ENCODE measurements at regions not wholly inside any gene's neighbourhood (a gene's known extent, or its start where the extent isn't known, plus 50 kb on each side); places are given as distances from the start of the nearest gene placed in this dataset.

GRCh38 chr4:58766763-58767162 lies 1656.6 kb upstream of the IGFBP7 start:
- H3K4me1 ChIP-seq (ENCODE audit: control insufficient read depth, insufficient read depth, low read length), result no peaks in the 10 kb centered on the region
- no peaks in the 10 kb centered on the region for H3K27me3 ChIP-seq (ENCODE audit: control insufficient read depth, insufficient read depth, low read length)
- H3K4me2 ChIP-seq (ENCODE audit: low read length), result no peak overlapping the region
- no peaks in the 10 kb centered on the region for H3K36me3 ChIP-seq (ENCODE audit: insufficient read depth, low read length)
- no peak overlapping the region for H3K9ac ChIP-seq (ENCODE audit: low read depth, low read length)
- H3K9me3 ChIP-seq (replicated peaks; ENCODE audit: low read length), result no peaks in the 10 kb centered on the region
- no peak overlapping the region for H3K4me3 ChIP-seq (ENCODE audit: low read length)

- H3K4me3 ChIP-seq (ENCODE audit: low read length), result no peak overlapping the region
Observed at GRCh38 chr4:58761563-58761962, 1651.4 kb upstream of the IGFBP7 start.

GRCh38 chr4:58760737-58761136 lies 1650.6 kb upstream of the IGFBP7 start:
- Histone ChIP-seq H3K4me1 (ENCODE audit: control insufficient read depth, insufficient read depth, low read length) (no peaks in the 10 kb centered on the region), H3K9ac (ENCODE audit: low read depth, low read length) (no peak overlapping the region), H3K27me3 (ENCODE audit: control insufficient read depth, insufficient read depth, low read length) (no peaks in the 10 kb centered on the region), H3K4me2 (ENCODE audit: low read length) (no peak overlapping the region), H3K4me3 (ENCODE audit: low read length) (no peak overlapping the region), H3K9me3 (replicated peaks; ENCODE audit: low read length) (no peaks in the 10 kb centered on the region), H3K36me3 (ENCODE audit: insufficient read depth, low read length) (no peaks in the 10 kb centered on the region)

More at GRCh38 chr4:58761563-58761962, 1651.4 kb upstream of the IGFBP7 start:
- Histone ChIP-seq H3K27me3 (ENCODE audit: control insufficient read depth, insufficient read depth, low read length) (no peaks in the 10 kb centered on the region), H3K9me3 (replicated peaks; ENCODE audit: low read length) (no peaks in the 10 kb centered on the region), H3K4me1 (ENCODE audit: control insufficient read depth, insufficient read depth, low read length) (no peaks in the 10 kb centered on the region), H3K36me3 (ENCODE audit: insufficient read depth, low read length) (no peaks in the 10 kb centered on the region), H3K9ac (ENCODE audit: low read depth, low read length) (no peak overlapping the region), H3K4me2 (ENCODE audit: low read length) (no peak overlapping the region)

GRCh38 chr4:58760100-58760499 lies 1649.9 kb upstream of the IGFBP7 start:
- H3K27me3 ChIP-seq (ENCODE audit: control insufficient read depth, insufficient read depth, low read length), result no peaks in the 10 kb centered on the region
- no peak overlapping the region for H3K4me2 ChIP-seq (ENCODE audit: low read length)
- H3K36me3 ChIP-seq (ENCODE audit: insufficient read depth, low read length), result no peaks in the 10 kb centered on the region
- H3K4me3 ChIP-seq (ENCODE audit: low read length), result no peak overlapping the region
- no peaks in the 10 kb centered on the region for H3K9me3 ChIP-seq (replicated peaks; ENCODE audit: low read length)
- no peaks in the 10 kb centered on the region for H3K4me1 ChIP-seq (ENCODE audit: control insufficient read depth, insufficient read depth, low read length)
- H3K9ac ChIP-seq (ENCODE audit: low read depth, low read length), result no peak overlapping the region

- H3K9ac ChIP-seq (ENCODE audit: low read depth, low read length), result no peak overlapping the region
- H3K27me3 ChIP-seq (ENCODE audit: control insufficient read depth, insufficient read depth, low read length), result no peaks in the 10 kb centered on the region
- H3K4me2 ChIP-seq (ENCODE audit: low read length), result no peak overlapping the region
- no peak overlapping the region for H3K4me3 ChIP-seq (ENCODE audit: low read length)
- no peaks in the 10 kb centered on the region for H3K9me3 ChIP-seq (replicated peaks; ENCODE audit: low read length)
- H3K4me1 ChIP-seq (ENCODE audit: control insufficient read depth, insufficient read depth, low read length), result no peaks in the 10 kb centered on the region
- no peaks in the 10 kb centered on the region for H3K36me3 ChIP-seq (ENCODE audit: insufficient read depth, low read length)
Observed at GRCh38 chr4:58749206-58749605, 1639.0 kb upstream of the IGFBP7 start.

GRCh38 chr4:58740897-58741296 lies 1630.7 kb upstream of the IGFBP7 start:
- no peak overlapping the region for H3K4me2 ChIP-seq (ENCODE audit: low read length)
- no peaks in the 10 kb centered on the region for H3K9me3 ChIP-seq (replicated peaks; ENCODE audit: low read length)
- H3K4me1 ChIP-seq (ENCODE audit: control insufficient read depth, insufficient read depth, low read length), result no peaks in the 10 kb centered on the region
- no peaks in the 10 kb centered on the region for H3K27me3 ChIP-seq (ENCODE audit: control insufficient read depth, insufficient read depth, low read length)
- no peak overlapping the region for H3K4me3 ChIP-seq (ENCODE audit: low read length)
- no peak overlapping the region for H3K9ac ChIP-seq (ENCODE audit: low read depth, low read length)
- H3K36me3 ChIP-seq (ENCODE audit: insufficient read depth, low read length), result no peaks in the 10 kb centered on the region

GRCh38 chr4:58739275-58739674 lies 1629.1 kb upstream of the IGFBP7 start:
- Histone ChIP-seq H3K9ac (ENCODE audit: low read depth, low read length) (no peak overlapping the region), H3K4me3 (ENCODE audit: low read length) (no peak overlapping the region), H3K36me3 (ENCODE audit: insufficient read depth, low read length) (no peaks in the 10 kb centered on the region), H3K4me2 (ENCODE audit: low read length) (no peak overlapping the region), H3K4me1 (ENCODE audit: control insufficient read depth, insufficient read depth, low read length) (no peaks in the 10 kb centered on the region), H3K9me3 (replicated peaks; ENCODE audit: low read length) (no peaks in the 10 kb centered on the region), H3K27me3 (ENCODE audit: control insufficient read depth, insufficient read depth, low read length) (no peaks in the 10 kb centered on the region)

- H3K9ac ChIP-seq (ENCODE audit: low read depth, low read length), result no peak overlapping the region
- no peaks in the 10 kb centered on the region for H3K9me3 ChIP-seq (replicated peaks; ENCODE audit: low read length)
- H3K4me3 ChIP-seq (ENCODE audit: low read length), result no peak overlapping the region
- no peaks in the 10 kb centered on the region for H3K27me3 ChIP-seq (ENCODE audit: control insufficient read depth, insufficient read depth, low read length)
- no peak overlapping the region for H3K4me2 ChIP-seq (ENCODE audit: low read length)
- no peaks in the 10 kb centered on the region for H3K4me1 ChIP-seq (ENCODE audit: control insufficient read depth, insufficient read depth, low read length)
- H3K36me3 ChIP-seq (ENCODE audit: insufficient read depth, low read length), result no peaks in the 10 kb centered on the region
Observed at GRCh38 chr4:58738375-58738774, 1628.2 kb upstream of the IGFBP7 start.

GRCh38 chr4:58734030-58734674 lies 1624.0 kb upstream of the IGFBP7 start:
- Histone ChIP-seq H3K4me2 (ENCODE audit: low read length) (no peak overlapping the region), H3K36me3 (ENCODE audit: insufficient read depth, low read length) (no peaks in the 10 kb centered on the region), H3K9me3 (replicated peaks; ENCODE audit: low read length) (no peaks in the 10 kb centered on the region), H3K4me1 (ENCODE audit: control insufficient read depth, insufficient read depth, low read length) (no peaks in the 10 kb centered on the region), H3K27me3 (ENCODE audit: control insufficient read depth, insufficient read depth, low read length) (no peaks in the 10 kb centered on the region), H3K9ac (ENCODE audit: low read depth, low read length) (no peak overlapping the region), H3K4me3 (ENCODE audit: low read length) (no peak overlapping the region)

- Histone ChIP-seq H3K4me1 (ENCODE audit: control insufficient read depth, insufficient read depth, low read length) (no peaks in the 10 kb centered on the region), H3K36me3 (ENCODE audit: insufficient read depth, low read length) (no peaks in the 10 kb centered on the region), H3K27me3 (ENCODE audit: control insufficient read depth, insufficient read depth, low read length) (no peaks in the 10 kb centered on the region), H3K9me3 (replicated peaks; ENCODE audit: low read length) (no peaks in the 10 kb centered on the region), H3K4me2 (ENCODE audit: low read length) (no peak overlapping the region), H3K4me3 (ENCODE audit: low read length) (no peak overlapping the region), H3K9ac (ENCODE audit: low read depth, low read length) (no peak overlapping the region)
Observed at GRCh38 chr4:58732973-58733372, 1622.8 kb upstream of the IGFBP7 start.

GRCh38 chr4:58723954-58724353 lies 1613.8 kb upstream of the IGFBP7 start:
- no peak overlapping the region for H3K4me2 ChIP-seq (ENCODE audit: low read length)
- H3K4me1 ChIP-seq (ENCODE audit: control insufficient read depth, insufficient read depth, low read length), result no peaks in the 10 kb centered on the region
- no peaks in the 10 kb centered on the region for H3K27me3 ChIP-seq (ENCODE audit: control insufficient read depth, insufficient read depth, low read length)
- no peak overlapping the region for H3K9ac ChIP-seq (ENCODE audit: low read depth, low read length)
- H3K9me3 ChIP-seq (replicated peaks; ENCODE audit: low read length), result peaks cover 5% of the 10 kb centered on the region
- no peaks in the 10 kb centered on the region for H3K36me3 ChIP-seq (ENCODE audit: insufficient read depth, low read length)
- H3K4me3 ChIP-seq (ENCODE audit: low read length), result no peak overlapping the region

- Histone ChIP-seq H3K4me3 (ENCODE audit: low read length) (no peak overlapping the region), H3K36me3 (ENCODE audit: insufficient read depth, low read length) (no peaks in the 10 kb centered on the region), H3K9me3 (replicated peaks; ENCODE audit: low read length) (no peaks in the 10 kb centered on the region), H3K4me2 (ENCODE audit: low read length) (no peak overlapping the region), H3K9ac (ENCODE audit: low read depth, low read length) (no peak overlapping the region), H3K27me3 (ENCODE audit: control insufficient read depth, insufficient read depth, low read length) (no peaks in the 10 kb centered on the region), H3K4me1 (ENCODE audit: control insufficient read depth, insufficient read depth, low read length) (no peaks in the 10 kb centered on the region)
Observed at GRCh38 chr4:58711039-58711438, 1600.9 kb upstream of the IGFBP7 start.
